WTC11 (cell line): ENCODE measurements at regions not wholly inside any gene's neighbourhood (a gene's known extent, or its start where the extent isn't known, plus 50 kb on each side); places are given as distances from the start of the nearest gene placed in this dataset.

Experiments
- ATAC-seq: fragments of 200-7000 bp; cut with Tn5 transposase; 2 replicates; pipeline ENCODE4 v1.10.0; 2021; ENCODE audit warnings: mild to moderate bottlenecking, moderate library complexity
- CTCF ChIA-PET: fragments of 300-600 bp; sonication (Branson Sonifier 250); formaldehyde crosslinking; loops from one replicate; lab custom pipeline; 2021; ENCODE audit warnings: antibody characterized with exemption; lab: Charles Lee
- POLR2A ChIA-PET: fragments of 350-600 bp; sonication (Branson Sonifier 250); formaldehyde crosslinking; loops from one replicate; lab custom pipeline; 2021; ENCODE audit warnings: antibody characterized with exemption; lab: Charles Lee
- DNase-seq: peaks from one replicate; pipeline ENCODE4 v3.0.0; 2021; ENCODE audit warnings: low spot score
- H3K27ac Mint-ChIP-seq: 2 replicates; pipeline ENCODE4 v1.8.0; 2021; ENCODE audit warnings: mixed read lengths
- H3K27me3 Mint-ChIP-seq: 2 replicates; pipeline ENCODE4 v1.8.0; 2021; ENCODE audit warnings: low read depth, mild to moderate bottlenecking, moderate library complexity, mixed read lengths
- H3K36me3 Mint-ChIP-seq: 2 replicates; pipeline ENCODE4 v1.8.0; 2021; ENCODE audit warnings: mixed read lengths
- H3K4me1 Mint-ChIP-seq: 2 replicates; pipeline ENCODE4 v1.8.0; 2022; ENCODE audit warnings: mixed read lengths
- H3K4me3 Mint-ChIP-seq: 2 replicates; pipeline ENCODE4 v1.8.0; 2021; ENCODE audit warnings: mild to moderate bottlenecking, moderate library complexity, mixed read lengths
- H3K9me3 Mint-ChIP-seq: 2 replicates; pipeline ENCODE4 v1.8.0; 2021; ENCODE audit warnings: mixed read lengths
- CREB1 ChIP-seq: sonication (generic); formaldehyde crosslinking; IDR thresholded peaks from 2 replicates; pipeline ENCODE4 v1.8.0; 2023; ENCODE audit warnings: mild to moderate bottlenecking, missing genetic modification reagents
- GABPB1 ChIP-seq: sonication (generic); formaldehyde crosslinking; IDR thresholded peaks from 2 replicates; pipeline ENCODE4 v1.8.1; 2023; ENCODE audit warnings: mild to moderate bottlenecking, missing genetic modification reagents
- NR2C2 ChIP-seq: sonication (generic); formaldehyde crosslinking; IDR thresholded peaks from 2 replicates; pipeline ENCODE4 v1.8.0; 2022; ENCODE audit warnings: mild to moderate bottlenecking, missing genetic modification reagents
- NR3C1 ChIP-seq: sonication (generic); formaldehyde crosslinking; conservative IDR thresholded peaks from 2 replicates; pipeline ENCODE4 v1.8.1; 2023; ENCODE audit warnings: low read depth, mild to moderate bottlenecking, missing genetic modification reagents
- OVOL2 ChIP-seq: fragments of 250-450 bp; sonication (Bioruptor Pico); IDR thresholded peaks from 2 replicates; pipeline ENCODE4 v1.9.0; 2021; ENCODE audit warnings: mild to moderate bottlenecking, borderline replicate concordance
- SMAD3 ChIP-seq: sonication (generic); formaldehyde crosslinking; IDR thresholded peaks from 2 replicates; pipeline ENCODE4 v1.8.0; 2022; ENCODE audit warnings: missing genetic modification reagents, mild to moderate bottlenecking, borderline replicate concordance
- TCF7 ChIP-seq: sonication (generic); formaldehyde crosslinking; IDR thresholded peaks from 2 replicates; pipeline ENCODE4 v1.8.0; 2022; ENCODE audit warnings: mild to moderate bottlenecking, low read depth, missing genetic modification reagents, moderate library complexity
- ZNF219 ChIP-seq: sonication (generic); formaldehyde crosslinking; IDR thresholded peaks from 2 replicates; pipeline ENCODE4 v1.8.0; 2023; ENCODE audit warnings: missing genetic modification reagents, mild to moderate bottlenecking, borderline replicate concordance
- ZNF423 ChIP-seq: fragments of 250-450 bp; sonication (Bioruptor Pico); IDR thresholded peaks from 2 replicates; pipeline ENCODE4 v2.1.2; 2022; ENCODE audit warnings: mild to moderate bottlenecking, moderate library complexity
- TF ChIP-seq, protein P1 (sequence below): fragments of 250-450 bp; sonication (Bioruptor Pico); IDR thresholded peaks from 2 replicates; pipeline ENCODE4 v1.9.0; 2021; ENCODE audit warnings: mild to moderate bottlenecking, borderline replicate concordance
- TF ChIP-seq, protein P2 (sequence below): sonication (generic); formaldehyde crosslinking; IDR thresholded peaks from 2 replicates; pipeline ENCODE4 v1.8.1; 2023; ENCODE audit warnings: mild to moderate bottlenecking, missing genetic modification reagents, moderate library complexity
- TF ChIP-seq, protein P3 (sequence below): sonication (generic); formaldehyde crosslinking; conservative IDR thresholded peaks from 2 replicates; pipeline ENCODE4 v1.8.1; 2022; ENCODE audit warnings: mild to moderate bottlenecking, missing genetic modification reagents
- TF ChIP-seq, protein P4 (sequence below): sonication (generic); formaldehyde crosslinking; IDR thresholded peaks from 2 replicates; pipeline ENCODE4 v1.8.1; 2023; ENCODE audit warnings: mild to moderate bottlenecking, moderate library complexity, missing genetic modification reagents
- TF ChIP-seq, protein P5 (sequence below): sonication (generic); formaldehyde crosslinking; IDR thresholded peaks from 2 replicates; pipeline ENCODE4 v1.8.1; 2023; ENCODE audit warnings: mild to moderate bottlenecking, missing genetic modification reagents
- TF ChIP-seq, protein P6 (sequence below): sonication (generic); formaldehyde crosslinking; IDR thresholded peaks from 2 replicates; pipeline ENCODE4 v1.8.0; 2023; ENCODE audit warnings: missing genetic modification reagents

DNA sequence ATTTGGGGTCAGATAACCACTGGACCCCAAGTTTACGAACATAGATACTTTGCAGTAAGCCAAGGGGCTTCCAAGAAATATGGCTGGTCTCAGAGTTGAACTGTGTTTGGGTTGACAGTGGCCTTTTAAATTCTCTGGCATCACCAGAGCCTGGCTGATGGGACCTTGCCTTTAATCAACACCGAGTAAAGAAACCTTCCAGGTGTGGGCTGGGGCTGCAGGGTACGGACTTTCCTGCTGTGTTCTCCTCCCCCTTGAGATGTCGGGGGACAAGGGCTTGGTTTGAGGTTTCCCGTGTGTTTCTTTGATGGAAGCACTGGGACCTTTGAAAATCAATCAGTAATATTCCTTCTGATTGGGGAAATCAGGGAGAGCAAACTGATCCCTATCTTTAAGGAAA lies 140.1 kb downstream of the MTX3 start (continued):
- TF ChIP-seq, protein P1, sequence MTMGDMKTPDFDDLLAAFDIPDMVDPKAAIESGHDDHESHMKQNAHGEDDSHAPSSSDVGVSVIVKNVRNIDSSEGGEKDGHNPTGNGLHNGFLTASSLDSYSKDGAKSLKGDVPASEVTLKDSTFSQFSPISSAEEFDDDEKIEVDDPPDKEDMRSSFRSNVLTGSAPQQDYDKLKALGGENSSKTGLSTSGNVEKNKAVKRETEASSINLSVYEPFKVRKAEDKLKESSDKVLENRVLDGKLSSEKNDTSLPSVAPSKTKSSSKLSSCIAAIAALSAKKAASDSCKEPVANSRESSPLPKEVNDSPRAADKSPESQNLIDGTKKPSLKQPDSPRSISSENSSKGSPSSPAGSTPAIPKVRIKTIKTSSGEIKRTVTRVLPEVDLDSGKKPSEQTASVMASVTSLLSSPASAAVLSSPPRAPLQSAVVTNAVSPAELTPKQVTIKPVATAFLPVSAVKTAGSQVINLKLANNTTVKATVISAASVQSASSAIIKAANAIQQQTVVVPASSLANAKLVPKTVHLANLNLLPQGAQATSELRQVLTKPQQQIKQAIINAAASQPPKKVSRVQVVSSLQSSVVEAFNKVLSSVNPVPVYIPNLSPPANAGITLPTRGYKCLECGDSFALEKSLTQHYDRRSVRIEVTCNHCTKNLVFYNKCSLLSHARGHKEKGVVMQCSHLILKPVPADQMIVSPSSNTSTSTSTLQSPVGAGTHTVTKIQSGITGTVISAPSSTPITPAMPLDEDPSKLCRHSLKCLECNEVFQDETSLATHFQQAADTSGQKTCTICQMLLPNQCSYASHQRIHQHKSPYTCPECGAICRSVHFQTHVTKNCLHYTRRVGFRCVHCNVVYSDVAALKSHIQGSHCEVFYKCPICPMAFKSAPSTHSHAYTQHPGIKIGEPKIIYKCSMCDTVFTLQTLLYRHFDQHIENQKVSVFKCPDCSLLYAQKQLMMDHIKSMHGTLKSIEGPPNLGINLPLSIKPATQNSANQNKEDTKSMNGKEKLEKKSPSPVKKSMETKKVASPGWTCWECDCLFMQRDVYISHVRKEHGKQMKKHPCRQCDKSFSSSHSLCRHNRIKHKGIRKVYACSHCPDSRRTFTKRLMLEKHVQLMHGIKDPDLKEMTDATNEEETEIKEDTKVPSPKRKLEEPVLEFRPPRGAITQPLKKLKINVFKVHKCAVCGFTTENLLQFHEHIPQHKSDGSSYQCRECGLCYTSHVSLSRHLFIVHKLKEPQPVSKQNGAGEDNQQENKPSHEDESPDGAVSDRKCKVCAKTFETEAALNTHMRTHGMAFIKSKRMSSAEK: no peak
- TF ChIP-seq OVOL2 (CRISPR knock-in tag) (no peak), CREB1 (CRISPR knock-in tag) (no peak), NR3C1 (CRISPR knock-in tag) (no peak)
- TF ChIP-seq, protein P2, sequence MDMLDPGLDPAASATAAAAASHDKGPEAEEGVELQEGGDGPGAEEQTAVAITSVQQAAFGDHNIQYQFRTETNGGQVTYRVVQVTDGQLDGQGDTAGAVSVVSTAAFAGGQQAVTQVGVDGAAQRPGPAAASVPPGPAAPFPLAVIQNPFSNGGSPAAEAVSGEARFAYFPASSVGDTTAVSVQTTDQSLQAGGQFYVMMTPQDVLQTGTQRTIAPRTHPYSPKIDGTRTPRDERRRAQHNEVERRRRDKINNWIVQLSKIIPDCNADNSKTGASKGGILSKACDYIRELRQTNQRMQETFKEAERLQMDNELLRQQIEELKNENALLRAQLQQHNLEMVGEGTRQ (CRISPR knock-in tag): no peak

DNA sequence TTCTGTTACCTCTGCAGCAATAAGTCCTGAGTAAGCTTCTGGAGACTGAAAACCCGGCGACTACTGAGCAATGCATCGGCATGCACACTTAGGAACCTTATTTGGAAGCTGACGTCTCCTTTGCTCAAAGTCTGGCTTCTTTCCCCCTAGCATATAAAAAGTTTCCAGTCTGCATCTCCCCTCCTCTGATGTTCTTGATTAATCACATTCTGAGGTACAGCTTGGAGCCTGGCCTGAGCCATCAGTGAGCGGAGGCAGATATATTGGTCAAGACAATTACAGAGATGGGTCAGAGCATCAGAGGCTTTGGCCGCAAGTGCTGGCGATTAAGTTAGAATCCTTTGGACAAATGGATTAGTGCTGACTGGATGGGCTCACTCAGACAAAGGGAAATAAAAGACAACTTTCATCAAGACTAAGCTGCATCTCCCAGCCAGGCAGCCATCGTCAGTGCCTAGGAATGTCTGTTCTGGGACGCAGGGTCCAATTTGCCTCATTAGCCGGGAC lies 140.7 kb downstream of the MTX3 start:
- ATAC-seq (no peak), DNase-seq (no peak)
- no peaks in the 10 kb centered on the region for H3K4me1 Mint-ChIP-seq
- TF ChIP-seq, protein P3, sequence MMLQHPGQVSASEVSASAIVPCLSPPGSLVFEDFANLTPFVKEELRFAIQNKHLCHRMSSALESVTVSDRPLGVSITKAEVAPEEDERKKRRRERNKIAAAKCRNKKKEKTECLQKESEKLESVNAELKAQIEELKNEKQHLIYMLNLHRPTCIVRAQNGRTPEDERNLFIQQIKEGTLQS (CRISPR knock-in tag): no peak
- no peak for TF ChIP-seq ZNF219 (CRISPR knock-in tag)
- no peak for TF ChIP-seq SMAD3 (CRISPR knock-in tag)
- TF ChIP-seq, protein P4, sequence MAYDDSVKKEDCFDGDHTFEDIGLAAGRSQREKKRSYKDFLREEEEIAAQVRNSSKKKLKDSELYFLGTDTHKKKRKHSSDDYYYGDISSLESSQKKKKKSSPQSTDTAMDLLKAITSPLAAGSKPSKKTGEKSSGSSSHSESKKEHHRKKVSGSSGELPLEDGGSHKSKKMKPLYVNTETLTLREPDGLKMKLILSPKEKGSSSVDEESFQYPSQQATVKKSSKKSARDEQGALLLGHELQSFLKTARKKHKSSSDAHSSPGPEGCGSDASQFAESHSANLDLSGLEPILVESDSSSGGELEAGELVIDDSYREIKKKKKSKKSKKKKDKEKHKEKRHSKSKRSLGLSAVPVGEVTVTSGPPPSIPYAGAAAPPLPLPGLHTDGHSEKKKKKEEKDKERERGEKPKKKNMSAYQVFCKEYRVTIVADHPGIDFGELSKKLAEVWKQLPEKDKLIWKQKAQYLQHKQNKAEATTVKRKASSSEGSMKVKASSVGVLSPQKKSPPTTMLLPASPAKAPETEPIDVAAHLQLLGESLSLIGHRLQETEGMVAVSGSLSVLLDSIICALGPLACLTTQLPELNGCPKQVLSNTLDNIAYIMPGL: no peak
- no peak for TF ChIP-seq GABPB1 (CRISPR knock-in tag)
- no peaks in the 10 kb centered on the region for H3K36me3 Mint-ChIP-seq
- no peak overlapping the region for H3K4me3 Mint-ChIP-seq
- no peaks in the 10 kb centered on the region for H3K27me3 Mint-ChIP-seq
- CTCF ChIA-PET: no interaction called here
- no peak overlapping the region for H3K27ac Mint-ChIP-seq
- POLR2A ChIA-PET: no interaction called here
- no peaks in the 10 kb centered on the region for H3K9me3 Mint-ChIP-seq

DNA sequence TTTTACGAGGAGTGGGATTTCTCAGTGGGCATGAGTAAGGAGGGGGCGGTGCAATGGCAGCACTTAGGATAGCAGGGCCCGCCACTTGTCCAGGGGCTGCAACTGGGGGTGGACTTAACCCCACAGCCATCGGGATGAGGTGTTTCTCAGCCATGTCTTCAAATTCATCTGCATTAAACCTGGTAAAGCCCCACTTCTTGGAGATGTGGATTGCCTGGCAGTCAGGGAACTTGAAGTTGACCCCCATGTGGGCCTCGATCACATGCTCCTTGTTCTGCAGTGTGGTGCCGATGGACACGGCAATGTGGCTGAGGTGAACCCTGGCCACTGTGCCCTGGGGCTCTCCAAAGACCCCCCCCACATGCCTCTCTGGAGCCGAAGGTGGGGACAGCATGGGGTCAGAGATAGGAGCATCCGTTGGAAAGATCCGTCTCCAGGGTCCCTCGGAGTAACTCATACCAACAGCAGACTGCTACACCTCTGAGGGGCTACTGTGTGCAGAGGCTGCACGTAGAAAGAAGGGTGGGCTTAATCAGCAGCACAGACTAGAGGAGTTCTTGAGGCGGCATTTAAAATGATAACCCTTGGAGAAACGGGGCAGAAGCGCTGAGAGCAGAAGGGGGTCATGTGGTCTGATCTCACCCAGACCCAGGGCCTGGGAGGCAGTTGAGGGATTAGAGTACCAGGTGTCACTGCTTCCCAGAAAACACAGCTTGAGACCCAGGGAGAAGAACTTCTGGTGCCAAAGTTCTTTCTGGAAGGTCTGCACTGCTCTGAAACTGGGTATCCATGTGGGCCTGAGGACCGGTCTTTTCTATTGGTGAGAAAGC lies 141.4 kb downstream of the MTX3 start:
- ChIA-PET POLR2A (no interaction called here), CTCF (no interaction called here)
- no peak overlapping the region for H3K4me3 Mint-ChIP-seq
- no peak overlapping the region for H3K27ac Mint-ChIP-seq
- no peaks in the 10 kb centered on the region for H3K9me3 Mint-ChIP-seq
- TF ChIP-seq, protein P5, sequence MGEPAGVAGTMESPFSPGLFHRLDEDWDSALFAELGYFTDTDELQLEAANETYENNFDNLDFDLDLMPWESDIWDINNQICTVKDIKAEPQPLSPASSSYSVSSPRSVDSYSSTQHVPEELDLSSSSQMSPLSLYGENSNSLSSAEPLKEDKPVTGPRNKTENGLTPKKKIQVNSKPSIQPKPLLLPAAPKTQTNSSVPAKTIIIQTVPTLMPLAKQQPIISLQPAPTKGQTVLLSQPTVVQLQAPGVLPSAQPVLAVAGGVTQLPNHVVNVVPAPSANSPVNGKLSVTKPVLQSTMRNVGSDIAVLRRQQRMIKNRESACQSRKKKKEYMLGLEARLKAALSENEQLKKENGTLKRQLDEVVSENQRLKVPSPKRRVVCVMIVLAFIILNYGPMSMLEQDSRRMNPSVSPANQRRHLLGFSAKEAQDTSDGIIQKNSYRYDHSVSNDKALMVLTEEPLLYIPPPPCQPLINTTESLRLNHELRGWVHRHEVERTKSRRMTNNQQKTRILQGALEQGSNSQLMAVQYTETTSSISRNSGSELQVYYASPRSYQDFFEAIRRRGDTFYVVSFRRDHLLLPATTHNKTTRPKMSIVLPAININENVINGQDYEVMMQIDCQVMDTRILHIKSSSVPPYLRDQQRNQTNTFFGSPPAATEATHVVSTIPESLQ: no peak
- TF ChIP-seq NR2C2 (CRISPR knock-in tag) (no peak), TCF7 (CRISPR knock-in tag) (no peak), ZNF423 (CRISPR knock-in tag) (no peak)
- TF ChIP-seq, protein P6, sequence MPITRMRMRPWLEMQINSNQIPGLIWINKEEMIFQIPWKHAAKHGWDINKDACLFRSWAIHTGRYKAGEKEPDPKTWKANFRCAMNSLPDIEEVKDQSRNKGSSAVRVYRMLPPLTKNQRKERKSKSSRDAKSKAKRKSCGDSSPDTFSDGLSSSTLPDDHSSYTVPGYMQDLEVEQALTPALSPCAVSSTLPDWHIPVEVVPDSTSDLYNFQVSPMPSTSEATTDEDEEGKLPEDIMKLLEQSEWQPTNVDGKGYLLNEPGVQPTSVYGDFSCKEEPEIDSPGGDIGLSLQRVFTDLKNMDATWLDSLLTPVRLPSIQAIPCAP (CRISPR knock-in tag): no peak
- no peaks in the 10 kb centered on the region for H3K27me3 Mint-ChIP-seq
- no peaks in the 10 kb centered on the region for H3K4me1 Mint-ChIP-seq
- ATAC-seq (no peak), DNase-seq (no peak)
- H3K36me3 Mint-ChIP-seq: no peaks in the 10 kb centered on the region
